ENCODE measurements at regions not wholly inside any gene's neighbourhood (a gene's known extent, or its start where the extent isn't known, plus 50 kb on each side); places are given as distances from the start of the nearest gene placed in this dataset.

- TF ChIP-seq SIX5 (IDR thresholded peaks at IDR 0.05; ENCODE audit: low read depth, low read length), result no peak
- TF ChIP-seq EGR1 (IDR thresholded peaks at IDR 0.05; ENCODE audit: borderline replicate concordance, low read depth, low read length), result no peak
- TF ChIP-seq KDM5A (IDR thresholded peaks at IDR 0.05; ENCODE audit: low read length), result no peak
- no peak for TF ChIP-seq HDAC2 (IDR thresholded peaks at IDR 0.05; ENCODE audit: borderline replicate concordance in 1 of 2, low read depth in 2 of 2, low read length in 2 of 2)
- no peak for TF ChIP-seq BRCA1 (IDR thresholded peaks at IDR 0.05; ENCODE audit: low read depth, low read length)
- TF ChIP-seq POLR2AphosphoS5 (IDR thresholded peaks at IDR 0.05; ENCODE audit: low read depth, low read length), result no peak
- TF ChIP-seq RXRA (IDR thresholded peaks at IDR 0.05; ENCODE audit: insufficient read depth, low read depth, low read length), result no peak
- no peak for TF ChIP-seq ATF3 (IDR thresholded peaks at IDR 0.05; ENCODE audit: insufficient read depth, low read depth, low read length)
Observed at GRCh38 chr2:235271936-235272335, 221.9 kb upstream of the AGAP1 start (continued).
